Gastrocnemius medialis (tissue), 4 donors: ENCODE measurements at regions not wholly inside any gene's neighbourhood (a gene's known extent, or its start where the extent isn't known, plus 50 kb on each side); places are given as distances from the start of the nearest gene placed in this dataset.

Source experiments
- CTCF ChIP-seq, 5 experiments: fragments of 450-650 bp in 3 of 5; fragments of 200-600 bp in 2 of 5; sonication (generic) in 2 of 5; IDR thresholded peaks in 4 of 5; conservative IDR thresholded peaks in 1 of 5; 1 replicate in 4 of 5; 2 replicates in 1 of 5; pipeline ENCODE4 v1.5.1; 2016 to 2019; ENCODE audit warnings: antibody characterized with exemption in 5 of 5, mild to moderate bottlenecking in 3 of 5, moderate library complexity in 3 of 5
- POLR2A ChIP-seq, 2 donors: fragments of 450-650 bp; IDR thresholded peaks; one replicate each; pipeline ENCODE4 v1.6.1; 2017; ENCODE audit warnings: antibody characterized with exemption in 2 of 2, mild to moderate bottlenecking in 2 of 2, moderate library complexity in 2 of 2

GRCh38 chr14:101461891-101462290 lies 99.4 kb upstream of the DIO3 start:
- TF ChIP-seq CTCF (IDR thresholded peaks at IDR 0.05 in 4 of 5, conservative IDR thresholded peaks at IDR 0.05 in 1 of 5) (no peak), POLR2A (IDR thresholded peaks at IDR 0.05) (no peak)
